ENCODE measurements at regions not wholly inside any gene's neighbourhood (a gene's known extent, or its start where the extent isn't known, plus 50 kb on each side); places are given as distances from the start of the nearest gene placed in this dataset.

- TF ChIP-seq CTCF (IDR thresholded peaks at IDR 0.05; ENCODE audit: low read depth, low read length, missing input control) (no peak), RAD21 (IDR thresholded peaks at IDR 0.05) (no peak), YY1 (IDR thresholded peaks at IDR 0.05) (no peak), GABPA (IDR thresholded peaks at IDR 0.05 in 1 of 2, conservative IDR thresholded peaks at IDR 0.05 in 1 of 2) (no peak), MAX (IDR thresholded peaks at IDR 0.05) (no peak), ZBTB33 (IDR thresholded peaks at IDR 0.05) (no peak), TAF1 (conservative IDR thresholded peaks at IDR 0.05) (no peak), REST (IDR thresholded peaks at IDR 0.05) (no peak)
These were observed 94.9 kb upstream of the DLX6 start for GRCh38 chr7:96910486-96910885.
